NCI-H2081 (cell line): ENCODE measurements at regions not wholly inside any gene's neighbourhood (a gene's known extent, or its start where the extent isn't known, plus 50 kb on each side); places are given as distances from the start of the nearest gene placed in this dataset.

Experiments used
- DNase-seq, 2 experiments: peaks; one replicate each; lab custom pipeline; 2025; lab: John Stamatoyannopoulos, UW

DNA sequence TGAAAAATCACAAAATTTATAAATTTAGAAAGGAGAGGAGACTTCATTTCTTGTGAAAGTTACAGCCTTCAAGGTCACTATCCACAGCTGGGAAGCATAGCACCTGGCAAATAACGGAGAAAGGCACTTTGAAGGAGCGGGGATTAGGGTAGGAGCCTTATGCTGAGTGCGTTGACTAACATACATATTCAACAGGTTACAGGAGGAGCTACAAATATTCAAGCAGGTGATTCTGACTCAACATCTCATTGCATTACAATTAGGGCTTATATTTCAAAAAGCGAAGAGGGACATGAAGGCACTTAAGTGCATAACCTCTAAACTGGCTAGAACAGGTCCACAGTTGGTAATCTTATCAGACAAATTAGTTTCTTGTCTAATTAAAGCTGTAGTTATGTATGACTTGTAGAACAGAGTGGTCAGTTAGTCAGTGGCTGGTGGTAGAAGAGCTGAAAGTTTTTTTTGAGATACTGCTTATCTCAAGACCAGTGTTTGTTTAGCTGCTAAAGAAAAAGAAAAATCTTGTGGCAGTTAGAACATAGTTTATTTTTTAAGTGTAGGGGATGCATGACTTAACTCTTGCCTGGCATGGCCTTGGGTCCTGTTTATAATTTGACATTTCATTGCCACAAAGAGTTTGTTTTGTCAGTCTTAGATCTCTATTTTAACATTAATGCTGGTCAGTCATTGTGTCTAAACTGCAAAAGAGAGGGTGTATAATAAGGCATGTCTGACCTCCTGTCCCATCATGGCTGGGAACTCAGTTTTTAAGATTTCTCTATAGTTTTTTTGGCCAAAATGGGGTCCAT is 311.5 kb downstream of the DUSP10 start:
- DNase-seq = no peak

DNA sequence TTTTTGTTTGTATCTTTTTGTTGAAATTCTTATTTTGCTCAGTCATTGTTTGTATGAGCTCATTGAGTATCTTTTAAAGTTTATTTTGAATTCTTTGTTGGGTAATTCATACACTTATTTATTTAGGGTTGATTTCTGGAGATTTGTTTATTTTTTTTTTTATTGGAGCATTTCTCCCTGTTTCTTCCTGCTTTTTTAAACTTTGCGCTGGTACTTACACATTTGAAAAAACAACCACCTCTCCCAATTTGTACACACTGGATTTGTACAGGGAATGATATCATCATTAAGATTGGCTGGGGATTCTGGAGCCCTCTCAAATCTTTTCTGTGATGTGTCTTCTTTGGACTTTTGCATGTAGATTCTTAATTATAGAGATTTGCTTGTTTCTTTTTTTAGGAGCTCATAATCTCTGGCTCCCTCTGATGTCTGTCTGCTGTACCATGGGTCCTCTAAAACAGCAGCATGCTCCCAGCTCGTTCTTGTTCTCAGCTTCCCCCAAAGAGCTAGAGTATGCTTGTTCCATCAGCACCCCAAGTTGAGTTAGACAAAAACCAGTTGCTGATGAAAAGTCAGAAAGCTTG is 310.7 kb downstream of the DUSP10 start:
- peak in 1 of 2 experiments; percentile 6 for DNase-seq

DNA sequence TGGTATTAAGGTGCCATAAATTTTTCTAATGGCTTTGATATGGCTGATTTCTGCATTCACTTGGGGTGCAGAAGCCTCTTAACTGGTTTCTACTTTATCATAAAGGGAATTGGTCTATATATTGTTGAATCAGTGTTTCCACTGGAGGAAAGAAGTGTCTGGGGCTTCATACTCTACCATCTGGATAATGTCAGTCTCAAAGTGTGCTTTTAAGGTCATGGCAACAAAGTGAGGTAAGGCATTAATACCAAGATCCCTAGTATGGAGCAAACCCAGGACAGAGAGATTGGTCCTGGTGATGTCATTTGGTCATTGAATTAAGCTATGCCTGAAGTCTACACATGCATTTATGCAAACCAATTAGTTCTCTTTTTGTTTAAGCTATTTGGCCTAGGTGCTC is 309.9 kb downstream of the DUSP10 start:
- DNase-seq = no peak

DNA sequence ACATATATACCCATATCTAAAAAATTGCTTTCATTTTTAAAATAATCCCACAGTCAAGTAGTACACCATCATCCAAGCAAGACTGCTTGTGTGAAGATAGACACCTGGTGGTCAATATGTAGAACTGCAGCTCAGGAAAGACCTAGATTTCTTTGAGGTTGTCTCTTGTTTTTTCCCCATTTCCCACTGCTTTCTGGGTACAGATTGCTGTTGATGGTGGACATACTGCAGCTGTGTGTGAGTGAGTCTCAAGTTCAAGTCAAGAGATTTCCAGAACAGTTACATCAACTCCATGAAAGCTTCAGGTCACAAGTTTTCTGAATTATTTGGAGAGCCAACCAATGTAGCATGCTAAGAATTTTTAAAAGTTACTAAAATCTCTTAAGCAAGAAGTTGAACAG is 306.4 kb downstream of the DUSP10 start:
- peak; percentile 52 to 66 for DNase-seq

DNA sequence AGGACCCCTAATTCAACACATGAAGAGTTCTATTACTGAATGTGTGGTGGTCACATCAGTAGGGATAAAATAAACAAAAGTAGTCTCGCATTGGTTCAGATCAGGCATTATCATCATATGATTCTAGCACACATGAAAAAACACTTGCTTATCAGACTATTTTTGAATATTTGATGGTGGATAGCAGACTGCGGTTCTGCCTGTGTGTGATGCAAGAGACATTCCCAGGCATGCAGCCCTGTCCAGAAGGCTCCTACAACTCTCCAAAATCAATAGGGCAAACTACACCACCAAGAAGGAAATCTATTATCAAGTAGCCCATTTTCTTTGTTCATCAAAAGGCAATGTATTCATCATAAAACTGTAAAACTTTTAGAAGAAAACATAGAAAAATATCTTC is 304.7 kb downstream of the DUSP10 start:
- DNase-seq = no peak

DNA sequence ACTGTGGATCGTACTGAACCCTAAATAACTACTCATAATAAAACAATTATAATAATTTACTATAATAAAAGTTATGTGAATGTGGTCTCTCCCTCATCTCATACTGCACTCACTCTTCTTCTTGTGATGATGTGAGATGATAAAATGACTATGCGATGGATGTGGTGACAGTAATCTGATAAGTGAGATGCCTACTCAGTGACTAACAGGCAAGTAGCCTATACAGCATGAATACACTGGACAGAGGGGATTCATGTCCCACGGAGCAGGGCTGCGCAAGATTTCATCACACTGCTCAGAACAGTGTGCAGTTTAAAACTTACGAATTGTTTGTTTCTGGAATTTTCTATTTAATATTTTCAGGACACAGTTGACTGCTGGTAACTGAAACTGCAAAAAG is 304.0 kb downstream of the DUSP10 start:
- no peak for DNase-seq

DNA sequence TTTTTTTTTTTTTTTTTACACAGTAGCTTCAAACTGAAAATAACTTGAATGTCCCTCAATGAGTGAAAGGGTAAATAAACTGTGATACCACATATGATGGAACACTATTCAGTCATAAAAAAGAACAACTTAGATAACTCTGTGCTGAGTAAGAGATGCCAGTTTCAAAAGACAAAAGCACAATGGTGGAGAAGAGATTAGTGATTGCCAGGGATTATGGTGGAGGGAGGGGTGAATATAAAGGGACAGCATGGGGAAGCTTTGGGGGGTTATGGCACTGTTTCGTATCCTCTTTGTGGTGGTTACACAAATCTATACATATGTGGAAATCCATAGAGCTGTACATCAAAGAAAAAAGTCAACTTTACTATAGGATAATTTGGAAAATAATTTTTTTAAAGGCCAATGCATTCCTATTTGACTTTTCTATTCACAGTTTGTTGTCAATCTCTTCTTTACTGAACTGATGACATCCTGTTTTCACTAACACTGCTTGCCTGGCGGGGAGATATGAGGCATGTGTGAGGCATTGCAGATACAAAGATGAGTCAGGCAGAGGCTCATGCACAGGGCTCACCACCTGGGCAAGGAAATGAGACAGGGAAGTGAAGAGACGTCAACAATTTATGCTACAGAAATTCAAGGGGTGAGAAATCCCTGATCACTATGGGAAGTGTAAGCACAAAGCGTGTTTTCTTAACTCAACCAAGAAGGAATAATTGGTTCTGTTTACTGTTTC is 302.7 kb downstream of the DUSP10 start:
- no peak for DNase-seq

DNA sequence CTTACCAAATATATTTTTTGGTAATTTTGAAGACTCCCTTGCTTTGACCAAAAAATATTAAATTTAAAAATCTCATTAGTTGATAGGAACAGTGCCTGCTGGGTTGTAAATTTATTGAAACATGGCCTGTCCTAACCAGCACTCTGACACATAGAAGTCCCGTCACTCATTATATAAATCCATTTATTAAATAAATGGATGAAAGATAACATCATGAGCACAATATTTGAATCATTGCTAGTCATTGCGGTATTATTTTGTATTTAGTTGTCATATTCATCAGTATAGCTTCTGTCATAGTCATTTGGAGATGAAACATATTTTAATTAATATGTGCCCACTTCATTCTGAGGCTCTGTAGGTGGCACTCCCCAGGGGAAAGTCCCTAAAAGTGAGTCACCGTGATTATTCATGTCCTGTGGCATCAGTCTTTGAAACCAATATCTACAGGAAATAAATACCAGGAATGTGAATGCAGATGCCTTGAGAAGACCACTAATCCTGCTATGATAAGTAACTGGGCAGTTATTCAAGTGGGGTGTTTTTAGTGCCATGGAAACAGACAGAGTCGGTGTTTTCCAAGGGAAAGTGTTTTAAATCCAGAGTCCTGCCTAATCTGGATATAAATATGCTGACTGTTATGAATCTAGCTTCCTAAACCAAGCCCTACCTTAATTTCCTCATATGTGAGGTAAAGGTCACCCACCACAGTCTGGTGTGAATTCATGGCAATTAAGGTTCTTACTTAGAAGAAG is 302.0 kb downstream of the DUSP10 start:
- no peak for DNase-seq

DNA sequence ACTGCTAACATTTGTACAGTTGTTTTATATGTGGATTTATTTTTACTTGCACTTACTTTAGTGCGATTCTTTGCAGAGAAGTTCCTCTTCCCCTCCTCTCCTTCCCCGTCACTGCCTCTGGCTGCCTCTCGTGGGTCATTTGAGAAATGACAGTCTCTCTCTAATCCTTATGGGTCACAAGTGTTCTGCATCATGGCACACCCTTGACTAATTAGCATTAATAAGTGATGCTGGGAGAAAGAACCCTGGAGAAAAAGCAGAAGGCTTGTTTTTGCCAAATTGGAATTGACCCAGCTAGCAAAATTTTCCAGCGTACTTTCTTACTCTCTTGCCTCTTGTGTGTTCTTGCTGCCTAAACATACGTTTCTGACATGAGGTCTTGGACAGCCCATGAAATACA is 301.2 kb downstream of the DUSP10 start:
- no peak for DNase-seq

DNA sequence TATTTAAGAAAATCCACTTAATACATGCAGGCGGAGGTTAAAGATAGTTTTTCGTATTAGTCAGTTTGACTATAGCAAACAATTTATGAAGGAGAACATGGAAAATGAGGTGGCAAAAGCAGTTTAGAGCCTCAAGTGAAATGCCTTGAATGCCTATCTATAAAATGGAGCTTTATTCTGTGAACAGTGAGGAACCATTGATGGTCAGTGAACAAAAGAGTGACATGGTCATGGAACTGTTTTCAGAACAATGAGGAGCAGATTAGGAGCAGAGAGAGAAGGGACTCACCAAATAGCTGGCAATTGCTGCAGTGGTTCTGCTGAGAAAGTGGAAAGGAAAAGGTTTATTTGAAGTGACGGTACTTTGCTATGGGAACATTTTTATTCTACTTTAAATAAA is 299.8 kb downstream of the DUSP10 start:
- no peak for DNase-seq

DNA sequence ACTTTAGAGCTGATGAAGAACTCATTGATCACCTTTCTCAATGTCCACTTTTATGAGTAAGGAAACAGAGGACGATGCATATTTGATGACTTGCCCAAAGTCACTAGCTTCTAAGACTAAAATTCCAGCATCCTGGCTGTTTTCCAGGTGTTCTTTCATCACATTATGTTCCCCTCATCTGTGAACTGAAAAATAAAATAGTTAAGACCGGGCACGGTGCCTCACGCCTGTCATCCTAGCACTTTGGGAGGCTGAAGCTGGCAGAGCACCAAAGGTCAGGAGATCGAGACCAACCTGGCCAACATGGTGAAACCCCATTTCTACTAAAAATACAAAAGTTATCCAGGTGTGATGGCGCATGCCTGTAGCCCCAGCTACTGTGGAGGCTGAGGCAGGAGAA is 297.5 kb downstream of the DUSP10 start:
- DNase-seq = no peak

DNA sequence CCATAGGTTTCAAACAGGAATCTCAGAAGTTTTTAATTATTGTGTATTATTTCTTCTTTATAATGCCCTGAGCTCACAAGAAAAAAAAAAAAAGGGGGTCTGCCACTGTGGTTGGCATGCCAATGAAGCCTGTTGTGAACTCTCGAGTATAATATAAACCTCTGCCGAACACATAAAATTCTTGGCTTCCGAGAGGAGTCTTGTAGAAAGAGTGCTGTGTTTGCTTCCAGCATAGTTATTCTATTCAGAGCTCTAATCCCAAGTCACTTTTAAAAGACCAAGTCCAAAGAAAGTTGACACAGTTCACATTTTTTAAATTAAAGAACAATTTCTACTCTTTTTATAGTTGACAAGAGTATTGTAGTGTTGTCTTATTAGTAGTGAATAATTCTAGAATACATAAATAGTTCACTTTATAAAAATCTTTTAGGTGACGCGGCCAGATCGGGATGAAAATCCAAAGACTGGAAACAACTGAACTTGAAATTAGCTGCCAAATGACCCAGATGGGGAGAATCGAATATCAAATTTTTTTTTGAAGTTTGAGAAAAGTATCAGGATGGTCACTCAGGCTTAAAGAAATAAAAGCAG is 293.2 kb downstream of the DUSP10 start:
- DNase-seq = no peak

DNA sequence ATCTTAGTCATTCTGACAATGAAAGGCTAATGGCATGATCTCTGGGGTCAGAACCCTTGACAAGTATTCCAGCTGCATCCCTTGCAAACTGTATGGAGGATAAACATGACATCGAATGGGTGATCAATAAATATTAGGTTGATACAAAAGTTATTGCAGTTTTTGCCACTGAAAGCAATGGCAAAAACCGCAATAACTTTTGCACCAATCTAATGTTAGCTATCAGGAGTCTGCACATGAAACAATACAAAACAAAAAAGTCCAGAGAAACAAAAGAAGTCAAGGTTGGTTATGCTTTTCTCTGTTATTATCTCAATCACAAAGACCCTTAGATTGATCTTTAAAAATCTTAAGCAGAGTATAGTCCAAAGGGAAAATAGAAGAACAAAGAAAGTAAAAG is 292.7 kb downstream of the DUSP10 start:
- no peak for DNase-seq

DNA sequence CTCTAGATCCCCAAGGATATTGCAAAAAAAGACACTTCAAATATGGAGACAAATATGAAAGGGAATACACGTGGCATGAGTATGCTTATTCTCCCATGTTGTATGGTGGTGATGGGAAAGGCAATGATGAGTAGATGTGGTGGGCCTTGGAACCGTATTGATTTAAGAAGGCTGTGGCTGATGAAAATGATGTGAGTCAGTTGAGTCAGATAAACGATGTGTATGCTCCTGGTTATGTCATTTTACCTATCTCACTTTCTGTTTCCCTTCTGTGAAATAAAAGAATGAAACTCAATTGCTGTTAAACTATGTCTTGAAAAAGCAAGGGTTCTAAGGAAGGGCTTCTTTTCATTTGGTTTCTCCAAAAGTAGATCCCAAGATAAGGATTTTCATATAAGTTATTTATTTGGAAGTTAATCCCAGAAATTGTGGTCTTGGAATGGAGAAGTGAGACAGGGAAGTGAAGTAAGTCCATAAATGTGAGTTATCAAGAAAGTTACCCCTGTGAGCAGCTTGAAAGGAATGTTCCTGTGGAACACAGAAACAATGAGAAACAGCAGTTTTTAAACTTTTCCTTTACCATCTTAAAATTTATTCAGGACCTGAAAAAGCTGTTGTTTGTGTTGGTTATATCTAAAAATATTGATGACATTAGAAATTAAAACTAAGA is 292.0 kb downstream of the DUSP10 start:
- no peak for DNase-seq

DNA sequence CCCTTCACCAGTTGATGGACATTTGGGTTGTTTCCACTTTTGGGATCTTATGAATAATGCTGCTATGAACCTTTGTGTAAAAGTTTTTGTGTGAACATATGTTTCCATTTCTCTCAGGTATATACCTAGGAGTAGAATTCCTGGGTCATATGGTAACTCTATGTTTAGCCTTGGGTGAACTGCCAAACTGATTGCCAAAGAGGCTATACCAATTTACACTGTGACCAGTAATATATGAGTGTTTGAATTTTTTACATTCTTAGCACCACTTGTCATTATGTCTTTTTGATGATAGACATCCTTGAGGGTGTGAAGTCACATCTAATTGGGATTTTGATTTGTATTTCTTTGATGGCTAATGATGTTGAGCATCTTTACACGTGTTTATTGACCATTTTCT is 290.1 kb downstream of the DUSP10 start:
- no peak for DNase-seq

DNA sequence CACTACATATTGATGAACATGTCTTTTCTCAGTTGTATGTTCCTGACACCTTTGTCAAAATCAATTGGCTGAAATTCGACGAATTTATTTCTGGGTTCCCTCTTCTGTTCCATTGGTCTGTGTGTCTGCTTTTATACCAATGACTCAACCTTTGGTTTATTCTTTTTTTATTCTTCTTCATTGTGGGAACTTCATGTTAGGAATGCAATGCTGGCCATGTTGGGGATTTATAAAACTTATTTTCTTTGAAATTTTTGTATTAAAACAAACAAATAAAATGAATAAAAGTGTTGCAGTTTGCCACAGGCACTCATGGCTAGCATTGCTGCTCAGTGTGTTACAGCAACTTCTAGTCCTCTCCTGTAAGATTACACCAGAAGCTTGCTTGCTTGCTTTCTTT is 287.8 kb downstream of the DUSP10 start:
- no peak for DNase-seq

DNA sequence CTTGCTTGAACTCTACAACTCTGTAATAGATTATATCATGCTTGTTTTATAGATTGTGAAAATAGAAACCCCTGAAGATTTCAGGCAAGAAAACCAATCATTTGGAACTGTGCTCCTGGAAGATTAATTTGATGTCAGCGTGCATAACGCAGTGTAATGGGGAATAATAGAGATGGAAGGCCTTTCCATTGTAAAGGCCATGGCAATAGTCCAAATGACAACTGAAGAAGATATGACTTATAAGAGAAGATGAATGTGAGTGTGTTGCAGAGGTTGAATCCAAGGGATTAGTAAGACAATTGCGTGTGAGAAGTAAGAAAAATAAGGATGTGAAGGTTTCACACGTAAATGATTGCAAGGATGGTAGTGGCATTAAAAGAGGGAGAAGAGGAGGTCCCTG is 285.0 kb downstream of the DUSP10 start:
- DNase-seq = no peak

DNA sequence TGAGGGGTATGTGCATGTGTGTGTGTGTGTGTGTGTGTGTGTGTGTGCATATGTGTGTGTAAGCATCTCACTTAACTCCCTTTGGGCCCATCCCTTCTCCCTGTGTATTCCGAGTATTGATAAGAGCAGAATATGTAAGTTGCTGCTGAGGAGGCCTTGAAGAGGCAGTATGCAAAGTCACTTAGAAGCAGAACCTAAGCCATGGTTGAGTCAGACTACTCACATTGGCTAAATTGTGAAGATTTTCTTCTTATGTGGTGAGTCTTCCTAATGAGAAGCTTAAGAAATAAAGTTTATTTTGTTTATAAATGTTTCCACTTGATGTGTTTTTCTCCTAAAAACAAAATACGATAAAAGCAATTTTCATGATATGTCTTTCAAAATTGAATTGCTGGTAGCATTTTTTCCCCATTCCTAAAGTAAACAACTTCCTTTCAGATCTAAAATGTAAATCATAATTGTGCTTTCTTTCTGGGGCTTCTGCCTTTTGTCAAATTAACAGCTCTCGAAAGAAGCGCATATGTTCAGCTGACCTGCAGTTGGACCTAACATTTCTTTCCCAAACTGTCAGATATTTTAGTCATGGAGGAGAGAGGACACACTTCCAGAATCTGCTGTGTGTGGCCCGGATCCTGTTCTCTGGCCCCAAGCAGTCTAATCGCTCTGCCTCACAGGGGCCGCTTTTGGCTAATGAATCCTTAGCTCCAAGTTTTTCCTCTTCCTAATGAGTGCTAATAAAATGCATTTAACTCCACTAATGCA is 284.0 kb downstream of the DUSP10 start:
- DNase-seq = no peak

DNA sequence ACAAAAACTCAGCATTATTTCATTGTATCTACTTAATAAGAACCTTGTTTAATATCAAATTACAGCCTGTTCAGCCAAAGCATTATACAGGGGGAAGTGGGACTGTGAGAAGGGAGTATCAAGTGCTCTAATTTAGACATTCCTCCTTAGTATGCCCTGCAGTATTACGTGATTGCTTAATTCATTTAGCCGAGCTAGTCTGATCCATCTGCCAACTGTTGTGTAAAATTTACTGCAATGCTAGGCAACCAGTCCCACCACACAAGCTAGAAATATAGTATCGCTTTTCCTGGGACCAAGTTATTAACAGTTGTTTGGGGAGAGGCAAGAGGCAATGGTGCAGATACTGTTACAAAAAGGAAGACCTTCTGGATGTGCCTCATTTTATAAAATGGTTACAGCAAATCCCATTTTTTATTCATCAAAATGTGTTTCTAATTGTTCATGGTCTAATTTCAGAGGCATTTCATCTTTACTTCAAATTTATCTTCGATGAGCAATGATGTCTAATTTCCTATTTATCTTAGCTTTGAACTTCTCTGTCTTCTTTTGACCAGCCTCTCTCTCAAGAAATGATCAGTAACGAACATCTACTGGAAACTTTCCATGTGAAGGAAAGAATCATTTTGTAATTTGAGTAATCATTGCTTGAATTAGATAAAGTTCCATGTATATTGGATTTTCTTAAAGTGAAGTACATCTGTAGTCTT is 283.3 kb downstream of the DUSP10 start:
- peak; percentile 11 to 12 for DNase-seq

DNA sequence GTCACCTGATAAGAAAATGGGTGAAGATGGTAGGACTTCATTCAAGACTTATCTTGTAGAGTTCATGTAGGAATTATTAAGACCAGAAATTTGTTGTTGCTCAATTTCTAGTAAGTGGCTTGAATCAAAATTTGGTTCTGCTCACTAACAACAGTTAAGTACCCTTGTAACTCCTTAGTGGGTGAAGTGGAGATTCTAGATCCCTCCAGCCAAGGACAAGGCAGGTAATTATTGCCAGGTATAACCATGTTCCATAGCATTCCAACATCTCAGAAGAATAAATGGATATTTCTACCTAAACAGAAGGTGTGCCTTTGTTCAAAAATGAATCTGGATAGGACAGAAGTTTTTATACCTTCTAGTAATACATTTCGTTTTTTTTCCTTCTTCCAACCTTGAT is 282.3 kb downstream of the DUSP10 start:
- no peak for DNase-seq
